SK-N-SH treated with all-trans-retinoic acid at 6 μM for 48 hours (cell line): ENCODE measurements at regions not wholly inside any gene's neighbourhood (a gene's known extent, or its start where the extent isn't known, plus 50 kb on each side); places are given as distances from the start of the nearest gene placed in this dataset.

Source experiments
- ATAC-seq: fragments of 200-7000 bp; cut with Tn5 transposase; 3 replicates; pipeline ENCODE4 v1.9.1; 2020; ENCODE audit warnings: mild to moderate bottlenecking, moderate library complexity
- ARNTL ChIP-seq: fragments of 450-650 bp; formaldehyde crosslinking; IDR thresholded peaks from 2 replicates; pipeline ENCODE4 v1.5.0; 2020; ENCODE audit warnings: low read depth, mild to moderate bottlenecking, moderate library complexity, borderline replicate concordance
- BACH2 ChIP-seq: fragments of 250-450 bp; sonication (Bioruptor Pico); IDR thresholded peaks from 2 replicates; pipeline ENCODE4 v1.9.0; 2021; ENCODE audit warnings: mild to moderate bottlenecking, borderline replicate concordance
- CSDC2 ChIP-seq: fragments of 250-450 bp; sonication (Bioruptor Pico); IDR thresholded peaks from 2 replicates; pipeline ENCODE4 v1.5.0; 2020; ENCODE audit warnings: mild to moderate bottlenecking, moderate library complexity
- ESRRG ChIP-seq: fragments of 250-450 bp; sonication (Bioruptor Pico); IDR thresholded peaks from 2 replicates; pipeline ENCODE4 v1.6.1; 2021; ENCODE audit warnings: mild to moderate bottlenecking
- GLIS3 ChIP-seq: fragments of 250-450 bp; sonication (Bioruptor Pico); IDR thresholded peaks from 2 replicates; pipeline ENCODE4 v1.5.0; 2020; ENCODE audit warnings: mild to moderate bottlenecking, moderate library complexity
- PPARA ChIP-seq: fragments of 250-450 bp; sonication (Bioruptor Pico); IDR thresholded peaks from 2 replicates; pipeline ENCODE4 v1.5.0; 2020; ENCODE audit warnings: mild to moderate bottlenecking, borderline replicate concordance
- RARB ChIP-seq: fragments of 250-450 bp; sonication (Bioruptor Pico); IDR thresholded peaks from 2 replicates; pipeline ENCODE4 v1.8.0; 2021; ENCODE audit warnings: mild to moderate bottlenecking, moderate library complexity
- SNAI2 ChIP-seq: fragments of 250-450 bp; sonication (Bioruptor Pico); IDR thresholded peaks from 2 replicates; pipeline ENCODE4 v1.5.0; 2020; ENCODE audit warnings: mild to moderate bottlenecking, moderate library complexity
- TCF4 ChIP-seq: fragments of 250-450 bp; sonication (Bioruptor Pico); IDR thresholded peaks from 2 replicates; pipeline ENCODE4 v1.8.0; 2021; ENCODE audit warnings: mild to moderate bottlenecking, moderate library complexity, borderline replicate concordance
- TOX ChIP-seq: fragments of 250-450 bp; sonication (Bioruptor Pico); IDR thresholded peaks from 2 replicates; pipeline ENCODE4 v1.8.0; 2021; ENCODE audit warnings: mild to moderate bottlenecking, moderate library complexity, borderline replicate concordance
- ZC3H10 ChIP-seq: fragments of 250-450 bp; sonication (Bioruptor Pico); IDR thresholded peaks from 2 replicates; pipeline ENCODE4 v1.5.1; 2021; ENCODE audit warnings: mild to moderate bottlenecking, moderate library complexity
- ZFP3 ChIP-seq: fragments of 250-450 bp; sonication (Bioruptor Pico); IDR thresholded peaks from 2 replicates; pipeline ENCODE4 v1.5.0; 2020; ENCODE audit warnings: mild to moderate bottlenecking, moderate library complexity
- ZFP30 ChIP-seq: fragments of 450-650 bp; formaldehyde crosslinking; IDR thresholded peaks from 2 replicates; pipeline ENCODE4 v1.5.0; 2022; ENCODE audit warnings: mild to moderate bottlenecking, moderate library complexity
- ZNF70 ChIP-seq: fragments of 450-650 bp; formaldehyde crosslinking; IDR thresholded peaks from 2 replicates; pipeline ENCODE4 v1.5.0; 2020; ENCODE audit warnings: mild to moderate bottlenecking, moderate library complexity
- ZNF8 ChIP-seq: fragments of 450-650 bp; formaldehyde crosslinking; IDR thresholded peaks from 2 replicates; pipeline ENCODE4 v1.5.0; 2020; ENCODE audit warnings: mild to moderate bottlenecking, moderate library complexity
- TF ChIP-seq, protein P1 (sequence below): fragments of 250-450 bp; sonication (Bioruptor Pico); IDR thresholded peaks from 2 replicates; pipeline ENCODE4 v1.5.0; 2020; ENCODE audit warnings: mild to moderate bottlenecking, moderate library complexity
- TF ChIP-seq, protein P2 (sequence below): fragments of 250-450 bp; sonication (Bioruptor Pico); IDR thresholded peaks from 2 replicates; pipeline ENCODE4 v1.8.0; 2020; ENCODE audit warnings: mild to moderate bottlenecking, moderate library complexity, borderline replicate concordance
- TF ChIP-seq, protein P3 (sequence below): fragments of 250-450 bp; sonication (Bioruptor Pico); IDR thresholded peaks from 2 replicates; pipeline ENCODE4 v1.8.0; 2021; ENCODE audit warnings: low read depth, mild to moderate bottlenecking, moderate library complexity, borderline replicate concordance
- TF ChIP-seq, protein P4 (sequence below): fragments of 250-450 bp; sonication (Bioruptor Pico); IDR thresholded peaks from 2 replicates; pipeline ENCODE4 v1.5.1; 2020; ENCODE audit warnings: low read depth, mild to moderate bottlenecking, moderate library complexity
- TF ChIP-seq, protein P5 (sequence below): fragments of 250-450 bp; sonication (Bioruptor Pico); IDR thresholded peaks from 2 replicates; pipeline ENCODE4 v1.5.1; 2021; ENCODE audit warnings: mild to moderate bottlenecking, moderate library complexity

DNA sequence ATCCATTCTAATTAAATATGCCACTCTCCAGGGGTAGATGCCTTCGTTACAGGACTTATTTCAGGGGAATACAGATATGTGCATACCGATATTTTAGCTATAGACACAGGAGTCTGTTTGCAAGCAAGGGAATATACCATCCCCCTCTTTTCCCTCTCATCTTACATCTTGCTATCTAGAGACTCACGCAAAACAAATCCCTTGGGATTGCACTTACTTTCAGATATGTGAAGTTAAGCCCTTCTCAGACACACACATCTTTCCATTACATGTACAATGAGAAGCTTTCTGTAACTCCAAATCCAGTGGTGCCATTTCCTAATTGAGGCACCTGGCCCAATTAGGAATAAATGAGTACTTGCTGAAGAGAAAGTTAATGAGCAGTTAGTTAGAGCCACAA is 250.4 kb upstream of the FZD8 start:
- TF ChIP-seq RARB (no peak), ARNTL (CRISPR knock-in tag) (no peak), TCF4 (CRISPR knock-in tag) (no peak), GLIS3 (CRISPR knock-in tag) (no peak)
- TF ChIP-seq, protein P1, sequence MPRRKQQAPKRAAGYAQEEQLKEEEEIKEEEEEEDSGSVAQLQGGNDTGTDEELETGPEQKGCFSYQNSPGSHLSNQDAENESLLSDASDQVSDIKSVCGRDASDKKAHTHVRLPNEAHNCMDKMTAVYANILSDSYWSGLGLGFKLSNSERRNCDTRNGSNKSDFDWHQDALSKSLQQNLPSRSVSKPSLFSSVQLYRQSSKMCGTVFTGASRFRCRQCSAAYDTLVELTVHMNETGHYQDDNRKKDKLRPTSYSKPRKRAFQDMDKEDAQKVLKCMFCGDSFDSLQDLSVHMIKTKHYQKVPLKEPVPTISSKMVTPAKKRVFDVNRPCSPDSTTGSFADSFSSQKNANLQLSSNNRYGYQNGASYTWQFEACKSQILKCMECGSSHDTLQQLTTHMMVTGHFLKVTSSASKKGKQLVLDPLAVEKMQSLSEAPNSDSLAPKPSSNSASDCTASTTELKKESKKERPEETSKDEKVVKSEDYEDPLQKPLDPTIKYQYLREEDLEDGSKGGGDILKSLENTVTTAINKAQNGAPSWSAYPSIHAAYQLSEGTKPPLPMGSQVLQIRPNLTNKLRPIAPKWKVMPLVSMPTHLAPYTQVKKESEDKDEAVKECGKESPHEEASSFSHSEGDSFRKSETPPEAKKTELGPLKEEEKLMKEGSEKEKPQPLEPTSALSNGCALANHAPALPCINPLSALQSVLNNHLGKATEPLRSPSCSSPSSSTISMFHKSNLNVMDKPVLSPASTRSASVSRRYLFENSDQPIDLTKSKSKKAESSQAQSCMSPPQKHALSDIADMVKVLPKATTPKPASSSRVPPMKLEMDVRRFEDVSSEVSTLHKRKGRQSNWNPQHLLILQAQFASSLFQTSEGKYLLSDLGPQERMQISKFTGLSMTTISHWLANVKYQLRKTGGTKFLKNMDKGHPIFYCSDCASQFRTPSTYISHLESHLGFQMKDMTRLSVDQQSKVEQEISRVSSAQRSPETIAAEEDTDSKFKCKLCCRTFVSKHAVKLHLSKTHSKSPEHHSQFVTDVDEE (CRISPR knock-in tag): no peak
- TF ChIP-seq, all 23 proteins: peak for 0
- ATAC-seq: no peak

DNA sequence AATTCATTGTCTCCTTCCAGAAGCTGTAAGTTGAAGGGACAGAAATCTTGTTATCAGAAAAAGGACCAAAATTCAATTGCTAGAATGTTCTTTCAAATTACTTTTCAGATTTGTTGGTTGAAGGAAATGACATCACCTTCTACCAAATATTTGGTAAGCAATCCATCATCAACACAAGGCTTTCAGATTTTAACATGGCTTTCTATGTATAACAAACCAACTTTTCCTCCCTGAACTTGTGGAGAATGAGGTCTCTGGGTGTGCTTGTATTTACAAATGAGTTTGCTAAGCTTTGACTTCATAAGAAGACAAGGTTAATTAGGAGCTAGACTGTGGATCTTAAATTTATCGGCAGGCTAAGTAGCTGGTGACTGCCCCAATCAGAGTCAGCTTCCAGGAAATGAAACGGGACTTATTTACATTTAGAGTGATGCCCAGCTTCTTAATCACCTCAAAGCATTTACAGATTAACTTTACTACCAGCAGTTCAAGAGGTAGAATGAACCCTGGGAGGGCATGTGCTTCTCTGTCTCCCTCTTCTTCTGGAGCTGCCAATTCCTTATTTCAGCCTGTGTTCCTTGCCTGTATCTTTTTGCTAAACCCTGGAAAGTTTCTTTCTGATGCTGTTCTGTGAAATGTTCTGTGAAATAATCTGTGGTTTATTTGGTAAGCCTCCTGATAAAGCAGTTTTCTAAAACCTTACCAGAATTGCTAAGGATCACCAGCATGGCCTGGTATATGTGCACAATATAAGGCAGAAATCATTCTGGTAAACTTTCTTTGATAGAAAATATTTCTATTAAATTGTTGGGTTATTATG is 248.8 kb upstream of the FZD8 start:
- ATAC-seq: no peak
- TF ChIP-seq, protein P1 (CRISPR knock-in tag): no peak
- TF ChIP-seq ZNF70 (CRISPR knock-in tag) (no peak), ZNF8 (CRISPR knock-in tag) (no peak), ZC3H10 (CRISPR knock-in tag) (no peak), TCF4 (CRISPR knock-in tag) (no peak), RARB (no peak), ARNTL (CRISPR knock-in tag) (no peak), SNAI2 (CRISPR knock-in tag) (no peak), BACH2 (CRISPR knock-in tag) (no peak), ZFP3 (no peak)
- TF ChIP-seq, protein P2, sequence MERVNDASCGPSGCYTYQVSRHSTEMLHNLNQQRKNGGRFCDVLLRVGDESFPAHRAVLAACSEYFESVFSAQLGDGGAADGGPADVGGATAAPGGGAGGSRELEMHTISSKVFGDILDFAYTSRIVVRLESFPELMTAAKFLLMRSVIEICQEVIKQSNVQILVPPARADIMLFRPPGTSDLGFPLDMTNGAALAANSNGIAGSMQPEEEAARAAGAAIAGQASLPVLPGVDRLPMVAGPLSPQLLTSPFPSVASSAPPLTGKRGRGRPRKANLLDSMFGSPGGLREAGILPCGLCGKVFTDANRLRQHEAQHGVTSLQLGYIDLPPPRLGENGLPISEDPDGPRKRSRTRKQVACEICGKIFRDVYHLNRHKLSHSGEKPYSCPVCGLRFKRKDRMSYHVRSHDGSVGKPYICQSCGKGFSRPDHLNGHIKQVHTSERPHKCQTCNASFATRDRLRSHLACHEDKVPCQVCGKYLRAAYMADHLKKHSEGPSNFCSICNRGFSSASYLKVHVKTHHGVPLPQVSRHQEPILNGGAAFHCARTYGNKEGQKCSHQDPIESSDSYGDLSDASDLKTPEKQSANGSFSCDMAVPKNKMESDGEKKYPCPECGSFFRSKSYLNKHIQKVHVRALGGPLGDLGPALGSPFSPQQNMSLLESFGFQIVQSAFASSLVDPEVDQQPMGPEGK (CRISPR knock-in tag): no peak
- TF ChIP-seq, protein P3, sequence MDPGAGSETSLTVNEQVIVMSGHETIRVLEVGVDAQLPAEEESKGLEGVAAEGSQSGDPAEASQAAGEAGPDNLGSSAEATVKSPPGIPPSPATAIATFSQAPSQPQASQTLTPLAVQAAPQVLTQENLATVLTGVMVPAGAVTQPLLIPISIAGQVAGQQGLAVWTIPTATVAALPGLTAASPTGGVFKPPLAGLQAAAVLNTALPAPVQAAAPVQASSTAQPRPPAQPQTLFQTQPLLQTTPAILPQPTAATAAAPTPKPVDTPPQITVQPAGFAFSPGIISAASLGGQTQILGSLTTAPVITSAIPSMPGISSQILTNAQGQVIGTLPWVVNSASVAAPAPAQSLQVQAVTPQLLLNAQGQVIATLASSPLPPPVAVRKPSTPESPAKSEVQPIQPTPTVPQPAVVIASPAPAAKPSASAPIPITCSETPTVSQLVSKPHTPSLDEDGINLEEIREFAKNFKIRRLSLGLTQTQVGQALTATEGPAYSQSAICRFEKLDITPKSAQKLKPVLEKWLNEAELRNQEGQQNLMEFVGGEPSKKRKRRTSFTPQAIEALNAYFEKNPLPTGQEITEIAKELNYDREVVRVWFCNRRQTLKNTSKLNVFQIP (CRISPR knock-in tag): no peak

DNA sequence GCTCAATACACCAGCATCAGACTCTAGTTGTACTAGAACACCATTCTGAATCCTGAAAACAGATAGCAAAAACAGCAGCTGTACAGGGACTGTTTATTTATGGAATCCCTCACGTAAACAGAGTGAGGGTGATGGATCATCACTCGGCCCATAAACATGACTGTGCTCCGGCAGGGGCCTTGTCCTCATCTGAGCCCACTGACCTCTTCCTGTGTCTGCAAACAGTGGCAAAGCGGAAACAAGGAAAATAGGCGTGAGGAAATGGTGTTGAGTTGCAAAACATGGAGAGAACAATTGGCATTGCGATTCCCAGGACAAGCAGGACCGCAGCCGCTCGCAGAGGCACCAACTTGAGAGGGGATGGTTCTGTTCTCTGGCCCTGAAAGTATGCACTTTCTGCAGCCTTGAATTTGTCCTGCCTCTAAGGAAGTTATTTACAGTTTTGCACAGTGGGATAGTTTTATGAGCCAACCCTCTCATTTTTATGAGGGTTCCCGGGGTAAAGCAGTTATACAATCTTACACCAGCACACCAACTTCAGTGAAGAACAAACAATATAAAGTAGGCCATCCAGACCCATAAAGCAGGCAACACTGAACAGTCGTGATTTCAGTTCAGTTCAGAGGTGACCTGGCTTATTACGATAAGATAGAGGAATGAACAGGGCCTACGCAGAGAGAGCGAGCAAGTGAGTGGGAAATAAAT is 248.0 kb upstream of the FZD8 start:
- ATAC-seq: no peak
- TF ChIP-seq CSDC2 (CRISPR knock-in tag) (no peak), TCF4 (CRISPR knock-in tag) (no peak), ESRRG (CRISPR knock-in tag) (no peak), PPARA (CRISPR knock-in tag) (no peak), ZFP30 (CRISPR knock-in tag) (no peak), TOX (CRISPR knock-in tag) (no peak)
- TF ChIP-seq, protein P4, sequence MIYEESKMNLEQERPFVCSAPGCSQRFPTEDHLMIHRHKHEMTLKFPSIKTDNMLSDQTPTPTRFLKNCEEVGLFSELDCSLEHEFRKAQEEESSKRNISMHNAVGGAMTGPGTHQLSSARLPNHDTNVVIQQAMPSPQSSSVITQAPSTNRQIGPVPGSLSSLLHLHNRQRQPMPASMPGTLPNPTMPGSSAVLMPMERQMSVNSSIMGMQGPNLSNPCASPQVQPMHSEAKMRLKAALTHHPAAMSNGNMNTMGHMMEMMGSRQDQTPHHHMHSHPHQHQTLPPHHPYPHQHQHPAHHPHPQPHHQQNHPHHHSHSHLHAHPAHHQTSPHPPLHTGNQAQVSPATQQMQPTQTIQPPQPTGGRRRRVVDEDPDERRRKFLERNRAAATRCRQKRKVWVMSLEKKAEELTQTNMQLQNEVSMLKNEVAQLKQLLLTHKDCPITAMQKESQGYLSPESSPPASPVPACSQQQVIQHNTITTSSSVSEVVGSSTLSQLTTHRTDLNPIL (CRISPR knock-in tag): no peak
- TF ChIP-seq, protein P3 (CRISPR knock-in tag): no peak
- TF ChIP-seq, protein P5, sequence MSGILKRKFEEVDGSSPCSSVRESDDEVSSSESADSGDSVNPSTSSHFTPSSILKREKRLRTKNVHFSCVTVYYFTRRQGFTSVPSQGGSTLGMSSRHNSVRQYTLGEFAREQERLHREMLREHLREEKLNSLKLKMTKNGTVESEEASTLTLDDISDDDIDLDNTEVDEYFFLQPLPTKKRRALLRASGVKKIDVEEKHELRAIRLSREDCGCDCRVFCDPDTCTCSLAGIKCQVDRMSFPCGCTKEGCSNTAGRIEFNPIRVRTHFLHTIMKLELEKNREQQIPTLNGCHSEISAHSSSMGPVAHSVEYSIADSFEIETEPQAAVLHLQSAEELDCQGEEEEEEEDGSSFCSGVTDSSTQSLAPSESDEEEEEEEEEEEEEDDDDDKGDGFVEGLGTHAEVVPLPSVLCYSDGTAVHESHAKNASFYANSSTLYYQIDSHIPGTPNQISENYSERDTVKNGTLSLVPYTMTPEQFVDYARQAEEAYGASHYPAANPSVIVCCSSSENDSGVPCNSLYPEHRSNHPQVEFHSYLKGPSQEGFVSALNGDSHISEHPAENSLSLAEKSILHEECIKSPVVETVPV (CRISPR knock-in tag): no peak
